D341Med (cell line): ENCODE measurements at regions not wholly inside any gene's neighbourhood (a gene's known extent, or its start where the extent isn't known, plus 50 kb on each side); places are given as distances from the start of the nearest gene placed in this dataset.

Experiments
- DNase-seq: peaks from one replicate; pipeline ENCODE4 v3.0.0; 2012; ENCODE audit warnings: low spot score

DNA sequence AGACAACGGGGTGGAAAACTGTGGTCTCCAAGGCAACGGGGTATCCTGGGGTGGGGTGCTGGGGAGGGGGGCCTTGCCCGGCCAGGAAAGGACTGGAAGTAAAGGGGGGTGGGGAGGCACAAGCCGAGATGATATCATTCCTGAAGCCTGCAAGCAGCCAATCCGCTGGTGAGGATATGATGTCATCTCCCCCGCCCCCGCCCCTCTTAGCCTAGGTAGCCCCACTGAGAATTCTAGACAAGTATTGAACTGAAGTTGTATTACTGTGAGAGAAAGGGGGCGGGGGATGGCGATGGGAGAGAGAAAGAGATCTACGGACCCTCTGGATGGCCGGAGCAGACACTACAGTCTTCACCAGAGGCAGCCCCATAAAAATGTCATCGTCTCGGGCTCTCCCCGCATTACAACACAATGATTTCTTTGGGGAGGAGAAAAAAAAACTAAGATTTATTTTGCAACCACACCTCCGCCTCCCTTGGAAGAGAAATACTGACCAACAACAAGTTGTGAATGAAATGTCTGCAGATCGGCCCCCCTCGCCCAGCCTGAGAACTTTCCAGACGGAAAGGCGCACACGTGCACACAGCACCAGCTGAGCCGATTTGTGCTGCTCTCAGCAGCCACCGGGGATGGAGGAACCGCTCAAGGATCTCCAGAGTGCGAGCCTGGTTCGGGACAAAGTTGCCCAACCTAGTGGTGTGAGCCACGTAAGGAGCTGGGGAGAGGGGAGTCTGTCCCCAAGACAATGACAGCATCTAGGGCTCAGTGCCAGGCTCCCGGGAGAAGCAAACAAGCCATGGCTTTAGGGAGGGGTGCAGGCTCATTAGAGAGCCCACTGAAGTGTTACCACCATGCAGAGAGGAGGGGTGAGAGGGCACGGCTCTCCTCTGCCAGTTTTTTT is 222.1 kb downstream of the SOX9 start:
- DNase-seq = no peak

DNA sequence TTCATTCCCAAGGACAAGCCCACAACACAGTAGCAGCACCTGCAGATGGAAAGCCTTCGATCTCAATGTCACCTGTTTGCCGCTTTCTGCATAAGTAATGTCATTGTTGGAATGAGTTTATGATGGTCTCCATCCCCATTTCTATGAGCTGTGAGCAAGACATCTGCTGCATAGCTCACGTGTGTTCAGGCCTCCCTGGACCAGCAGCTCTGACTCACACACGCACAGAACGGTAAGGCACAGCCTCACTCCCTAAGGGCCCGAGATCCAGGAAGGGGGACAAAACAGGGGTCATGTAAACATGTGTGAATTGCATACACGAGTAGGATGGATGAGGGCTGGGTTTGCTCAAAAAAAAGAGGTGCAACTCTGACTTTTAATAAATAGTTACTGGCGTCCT is 223.1 kb downstream of the SOX9 start:
- no peak for DNase-seq

DNA sequence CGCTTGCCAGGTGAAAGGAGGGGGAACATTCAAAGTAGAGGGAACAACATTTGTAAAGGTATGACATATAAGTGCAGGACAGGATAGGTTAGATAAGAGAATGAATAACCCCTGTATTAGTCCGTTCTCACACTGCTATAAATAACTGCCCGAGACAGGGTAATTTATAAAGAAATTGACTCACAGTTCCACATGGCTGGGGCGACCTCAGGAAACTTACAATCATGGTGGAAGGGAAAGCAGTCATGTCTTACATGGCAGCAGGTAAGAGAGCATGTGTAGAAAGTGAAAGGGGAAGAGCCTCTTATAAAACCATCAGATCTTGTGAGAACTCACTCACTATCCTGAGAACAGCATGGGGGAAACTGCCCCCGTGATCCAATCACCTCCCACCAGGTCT is 223.8 kb downstream of the SOX9 start:
- DNase-seq = no peak

DNA sequence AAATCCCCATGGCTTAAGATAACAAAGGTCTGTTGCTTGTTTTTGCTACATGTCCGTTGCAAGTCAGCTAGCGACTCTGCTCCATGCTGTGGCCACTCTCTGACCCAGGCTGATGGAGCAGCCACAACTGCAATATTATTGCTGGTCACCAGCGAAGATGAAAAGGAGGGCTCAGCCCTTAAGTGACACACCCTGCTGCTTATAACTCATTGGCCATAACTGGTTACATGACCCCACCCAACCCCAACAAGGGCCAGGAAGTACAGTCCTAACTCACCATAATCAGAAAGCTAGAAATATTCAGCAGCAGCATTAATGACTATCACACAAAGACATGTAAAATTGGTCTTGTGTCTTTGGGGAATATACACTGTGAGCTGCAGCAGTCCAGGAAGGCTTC is 224.3 kb downstream of the SOX9 start:
- no peak for DNase-seq

DNA sequence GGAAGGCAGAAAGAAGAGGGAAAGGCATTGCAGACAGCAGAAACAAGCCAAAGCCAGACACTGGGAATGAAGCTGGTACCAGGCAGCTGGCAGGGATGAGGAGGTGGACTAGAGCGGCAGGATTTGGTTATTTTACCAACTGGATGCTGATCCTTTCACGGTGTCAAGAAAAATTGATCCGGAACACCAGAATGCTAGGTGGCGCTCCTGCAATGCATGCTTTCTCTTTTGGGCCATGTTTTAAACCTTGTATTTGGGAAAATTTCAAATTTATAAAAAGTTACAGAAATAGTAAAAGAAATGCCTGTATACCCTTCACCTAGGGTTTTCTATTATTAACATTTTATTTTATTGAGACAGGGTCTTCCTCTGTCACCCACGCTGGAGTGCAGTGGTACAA is 224.7 kb downstream of the SOX9 start:
- no peak for DNase-seq

DNA sequence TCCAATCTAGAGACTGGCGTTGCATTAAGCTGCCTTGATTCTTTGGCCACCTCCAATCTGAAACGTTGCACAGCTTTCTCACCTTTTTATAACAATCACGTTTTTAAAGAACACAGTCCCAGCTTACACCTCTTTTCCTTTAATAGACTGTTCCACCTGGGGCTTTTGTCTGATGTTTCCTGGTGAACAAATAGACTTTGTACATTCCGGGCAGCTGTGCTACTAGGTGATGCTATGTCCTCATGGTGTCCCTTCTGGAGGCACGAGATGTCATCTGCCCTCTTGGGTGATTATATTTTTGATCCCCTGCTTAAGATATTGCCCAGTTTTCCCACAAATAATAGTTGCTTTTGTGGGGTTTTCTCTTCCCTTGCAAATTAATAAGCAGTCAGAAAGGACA is 225.5 kb downstream of the SOX9 start:
- no peak for DNase-seq

DNA sequence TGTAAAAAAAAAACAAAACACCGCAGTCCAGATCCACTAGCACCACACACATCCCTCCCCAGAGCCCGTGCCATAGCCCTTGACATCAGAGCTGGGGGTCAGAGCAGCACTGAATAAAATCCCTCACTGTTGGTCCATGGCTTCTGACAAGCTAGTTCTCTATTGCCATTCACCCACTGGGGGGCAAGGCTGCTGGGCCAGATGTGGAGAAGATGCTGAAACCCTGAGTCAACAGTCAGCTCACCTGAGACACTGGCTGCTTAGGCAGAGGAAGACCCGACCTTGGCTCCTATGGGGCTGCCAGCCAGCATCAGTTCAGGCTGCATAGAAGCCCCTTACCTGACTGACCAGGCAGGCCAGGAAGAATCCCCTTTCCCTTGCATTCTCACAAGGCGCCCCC is 228.2 kb downstream of the SOX9 start:
- DNase-seq = no peak

DNA sequence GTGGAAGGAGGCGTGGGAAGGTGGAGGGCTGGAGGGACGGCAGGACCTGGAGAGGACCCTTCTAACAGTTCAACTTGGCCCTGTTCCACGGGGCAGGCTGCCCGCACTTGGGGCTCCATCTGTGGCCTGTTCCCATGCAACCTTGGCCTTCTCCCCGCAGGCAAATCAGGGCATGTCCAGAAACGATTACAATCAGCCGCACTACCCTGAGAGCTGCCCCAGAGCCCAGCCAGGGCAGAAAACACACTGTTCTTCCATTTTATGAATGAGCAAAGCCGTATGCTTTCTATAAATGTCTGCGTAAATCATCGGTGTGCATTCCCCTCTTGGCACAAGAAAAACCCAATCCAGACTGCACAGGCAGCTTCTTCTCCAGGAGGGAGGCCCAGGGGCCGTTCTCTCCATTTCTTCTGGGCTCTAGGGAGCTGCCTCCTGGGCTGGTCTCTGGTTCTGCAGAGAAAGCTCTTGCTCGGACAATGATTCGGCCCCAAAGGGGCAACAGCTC is 228.7 kb downstream of the SOX9 start:
- DNase-seq = no peak

DNA sequence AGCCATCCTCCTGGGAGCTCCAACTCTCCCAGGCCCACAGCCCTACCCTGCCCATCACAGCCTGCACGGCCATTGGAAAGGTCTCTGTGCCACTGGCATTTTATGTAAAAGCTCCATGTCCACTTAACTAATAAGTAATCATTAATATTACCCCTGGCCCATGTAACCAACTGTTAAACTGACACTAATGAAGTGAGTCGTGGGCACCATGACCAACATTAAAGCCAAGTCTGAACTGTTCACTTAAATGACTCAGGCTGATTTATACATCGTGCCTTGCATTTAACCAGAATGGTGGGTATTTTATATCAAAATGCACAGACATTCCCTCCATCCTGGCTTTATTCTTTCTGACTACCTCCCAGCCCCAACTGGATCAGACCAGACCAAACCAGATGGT is 229.3 kb downstream of the SOX9 start:
- no peak for DNase-seq

DNA sequence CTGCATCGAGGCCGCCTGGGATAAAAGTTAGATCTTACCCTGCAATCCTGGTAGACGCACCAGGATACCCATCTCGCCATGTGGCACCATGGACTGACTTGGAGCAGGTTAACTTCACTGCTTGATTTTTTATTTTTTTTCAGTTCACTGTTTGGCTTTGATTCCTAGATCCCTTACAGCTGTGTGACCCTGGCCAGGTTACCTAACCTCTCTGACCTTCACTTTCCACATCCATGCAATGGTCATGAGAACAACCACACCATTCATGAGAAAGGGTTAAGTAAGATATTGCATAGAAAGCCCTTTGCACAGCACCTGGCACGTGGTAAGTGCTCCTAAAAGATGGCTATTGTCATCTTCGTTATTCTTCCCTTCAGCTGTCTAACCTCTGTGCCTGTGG is 230.5 kb downstream of the SOX9 start:
- DNase-seq = no peak

DNA sequence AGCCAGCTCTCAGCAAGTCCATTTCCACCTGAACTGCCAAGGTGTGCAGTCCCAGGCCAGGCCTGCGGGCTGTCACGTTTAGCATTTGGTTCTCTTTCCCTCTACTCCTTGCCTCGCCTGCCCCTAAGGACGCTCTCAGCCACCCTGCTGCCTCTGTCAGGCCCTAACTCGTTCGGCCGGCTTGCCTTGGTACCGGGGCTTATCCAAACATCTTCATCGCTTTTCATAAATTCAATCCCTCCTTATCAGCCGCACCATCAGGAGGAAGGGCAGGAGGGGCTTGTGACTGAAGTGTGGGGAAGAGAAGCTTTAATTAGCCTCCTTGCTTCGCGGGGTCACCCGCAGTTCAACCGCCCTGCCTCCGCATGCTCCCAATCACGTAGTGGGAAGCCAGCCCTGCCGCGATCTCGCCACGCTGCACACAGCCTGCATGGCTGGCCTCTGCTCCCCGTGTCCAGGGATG is 231.1 kb downstream of the SOX9 start:
- no peak for DNase-seq

DNA sequence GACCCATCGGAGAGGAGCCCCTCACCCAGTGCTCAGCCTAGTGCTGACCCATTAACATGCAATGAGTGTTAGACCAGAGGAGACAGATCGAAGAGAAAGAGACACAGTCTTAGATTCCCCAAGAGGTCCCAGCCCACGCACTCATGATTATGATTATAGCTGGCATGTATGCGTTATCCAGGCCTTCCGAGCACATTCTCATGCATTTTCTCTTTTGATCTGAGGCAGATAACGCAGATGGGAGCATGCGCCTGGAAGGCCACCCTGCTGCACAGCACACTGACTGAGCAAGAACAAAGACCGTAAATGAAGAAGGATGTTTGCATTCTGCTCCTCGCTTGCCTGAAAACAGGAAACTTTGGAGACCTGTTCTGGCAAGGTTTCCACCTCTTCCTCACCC is 232.7 kb downstream of the SOX9 start:
- DNase-seq = no peak

DNA sequence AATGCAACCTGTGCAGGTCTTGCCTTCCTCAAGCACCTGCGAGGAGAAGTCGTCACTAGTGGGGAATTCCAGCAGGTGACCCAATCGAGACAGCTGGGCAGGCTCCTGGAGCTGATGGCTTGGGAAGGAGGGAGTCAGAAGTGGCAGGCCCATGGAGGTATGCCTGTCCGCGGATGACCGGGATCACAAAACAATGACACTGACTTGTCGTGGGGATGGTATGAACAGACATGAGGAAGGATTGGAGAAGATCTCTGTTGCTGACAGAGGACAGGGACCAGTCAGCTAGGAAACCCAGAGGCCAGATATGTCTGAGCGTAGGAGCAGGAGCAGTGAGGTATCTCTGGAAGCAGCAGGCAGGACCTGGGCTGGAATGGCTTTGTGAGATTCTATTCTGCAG is 233.3 kb downstream of the SOX9 start:
- DNase-seq = no peak

DNA sequence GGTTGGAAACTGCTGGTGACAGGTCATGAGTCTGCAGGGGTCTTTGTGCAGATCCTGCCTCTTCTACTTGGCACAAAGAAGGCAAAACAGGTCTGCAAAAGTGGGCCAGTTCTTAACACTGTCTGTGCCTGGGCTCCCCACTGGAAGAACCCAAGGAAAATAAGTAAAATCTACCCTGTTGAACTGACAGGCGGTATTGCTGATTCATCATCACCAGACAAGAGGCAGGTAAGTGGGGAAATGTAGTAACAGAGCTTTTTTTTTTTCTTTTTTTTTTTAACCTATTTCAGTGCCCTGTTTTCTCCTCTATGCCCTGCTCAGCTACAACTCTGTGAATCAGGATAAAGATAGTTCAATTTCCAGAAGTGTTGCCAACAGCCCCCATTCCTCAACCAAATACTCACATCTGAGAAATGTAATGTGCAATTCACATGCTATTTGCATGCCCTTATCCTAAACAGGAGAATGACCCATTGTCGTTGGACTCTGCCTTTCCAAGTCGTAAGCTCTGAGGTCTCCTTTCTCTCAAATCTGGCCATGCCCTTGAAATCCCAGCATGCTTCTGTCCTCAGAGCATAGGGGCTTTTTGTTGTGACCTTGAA is 237.0 kb downstream of the SOX9 start:
- DNase-seq = no peak

DNA sequence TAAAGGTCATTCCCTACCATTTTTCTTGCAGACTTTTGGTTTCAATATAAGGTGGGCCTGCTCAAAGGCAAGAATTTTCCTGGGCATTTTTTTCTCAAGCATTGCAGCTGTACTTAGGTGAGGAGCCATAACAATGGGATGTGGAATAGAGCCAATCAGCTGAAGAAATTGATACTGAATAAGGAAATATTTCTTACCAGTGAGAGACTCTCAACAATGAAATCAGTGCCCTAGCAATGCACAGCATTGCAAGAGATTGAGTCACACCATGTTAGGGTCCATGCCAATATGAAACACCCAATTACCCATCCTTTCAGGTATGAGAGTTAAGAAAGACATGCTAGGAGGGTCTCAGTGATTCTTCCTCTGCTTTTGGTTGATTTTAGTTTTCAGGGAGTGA is 237.6 kb downstream of the SOX9 start:
- no peak for DNase-seq

DNA sequence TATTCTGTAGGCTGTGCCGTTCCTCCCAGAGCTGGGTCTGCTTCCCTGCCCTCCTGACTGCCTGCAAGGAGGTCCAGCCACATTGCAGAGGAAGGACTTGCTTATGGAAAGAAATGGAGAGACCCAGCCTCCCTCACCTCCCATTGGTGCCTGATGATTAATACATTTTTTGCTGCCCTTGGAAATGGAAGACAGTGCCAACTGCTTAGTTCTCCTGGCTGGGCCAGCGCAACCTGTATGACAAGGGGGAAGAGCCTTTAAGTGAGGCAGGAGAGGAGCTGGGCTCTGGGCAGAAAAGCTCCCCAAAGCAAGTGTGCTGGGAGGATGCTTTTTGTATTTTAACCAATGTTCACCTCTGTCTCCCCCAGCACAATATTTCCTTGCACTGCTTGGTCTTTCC is 238.5 kb downstream of the SOX9 start:
- no peak for DNase-seq

DNA sequence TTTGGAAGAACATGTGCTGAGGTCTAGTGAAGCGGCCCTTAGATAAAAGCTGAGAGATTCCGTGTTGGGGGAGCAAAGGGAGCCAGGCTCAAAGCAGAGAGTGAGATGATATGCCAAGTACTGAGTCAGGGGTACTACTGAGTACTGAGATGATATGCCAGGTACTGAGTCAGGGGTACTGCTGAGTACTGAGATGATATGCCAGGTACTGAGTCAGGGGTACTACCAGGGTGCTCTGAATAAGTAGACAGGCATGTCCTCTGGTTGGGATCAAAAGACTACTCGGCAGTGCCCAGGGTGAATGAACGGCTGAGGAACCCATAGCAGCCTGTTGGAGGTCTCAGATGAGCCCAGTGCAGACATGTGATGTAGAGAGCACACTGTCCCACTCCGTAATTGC is 239.0 kb downstream of the SOX9 start:
- DNase-seq = no peak

DNA sequence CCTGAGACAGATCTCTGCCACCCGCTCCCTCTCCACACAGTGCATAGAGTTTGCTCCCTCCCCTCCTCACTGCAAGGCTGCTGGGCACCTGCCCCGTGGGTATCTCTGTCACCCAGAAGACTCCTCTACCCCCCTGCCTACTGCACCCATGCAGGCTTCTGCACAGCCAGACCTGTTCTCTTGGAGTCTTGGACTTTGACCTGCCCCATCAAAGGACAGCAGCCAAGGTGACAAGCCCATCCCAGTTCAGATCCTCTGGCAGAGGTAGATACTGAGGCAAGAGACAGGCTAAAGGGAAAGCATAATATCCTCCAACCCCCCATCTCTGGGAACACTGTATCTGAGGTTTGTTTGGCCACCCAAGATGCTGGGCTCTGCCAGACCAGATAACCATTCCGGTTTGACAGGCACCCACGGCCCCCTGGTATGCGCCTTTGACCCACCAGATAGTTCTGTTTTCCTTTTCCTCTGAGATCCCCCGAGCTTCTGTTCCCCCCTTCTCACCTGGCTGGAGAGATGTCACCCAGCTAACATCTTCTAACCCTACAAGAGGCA is 239.6 kb downstream of the SOX9 start:
- DNase-seq = no peak

DNA sequence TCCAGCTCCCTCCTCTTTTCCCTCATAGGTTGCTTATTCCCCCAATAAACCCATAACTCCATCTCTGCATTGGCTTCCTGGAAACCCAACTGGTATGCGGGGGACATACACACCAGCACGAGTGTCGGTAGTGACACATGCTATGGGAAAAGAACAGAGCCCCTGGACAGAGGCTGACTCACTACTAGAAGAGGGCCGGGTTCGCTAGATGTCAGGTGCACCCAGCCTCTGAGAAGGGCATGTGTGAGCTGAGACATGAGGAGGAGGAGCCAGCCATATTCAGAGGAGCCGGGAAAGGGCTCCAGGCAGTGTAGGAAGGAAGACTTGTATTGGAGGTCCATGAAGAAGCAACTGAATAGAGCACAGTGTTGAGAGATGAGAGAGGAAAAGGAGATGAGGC is 241.1 kb downstream of the SOX9 start:
- no peak for DNase-seq

DNA sequence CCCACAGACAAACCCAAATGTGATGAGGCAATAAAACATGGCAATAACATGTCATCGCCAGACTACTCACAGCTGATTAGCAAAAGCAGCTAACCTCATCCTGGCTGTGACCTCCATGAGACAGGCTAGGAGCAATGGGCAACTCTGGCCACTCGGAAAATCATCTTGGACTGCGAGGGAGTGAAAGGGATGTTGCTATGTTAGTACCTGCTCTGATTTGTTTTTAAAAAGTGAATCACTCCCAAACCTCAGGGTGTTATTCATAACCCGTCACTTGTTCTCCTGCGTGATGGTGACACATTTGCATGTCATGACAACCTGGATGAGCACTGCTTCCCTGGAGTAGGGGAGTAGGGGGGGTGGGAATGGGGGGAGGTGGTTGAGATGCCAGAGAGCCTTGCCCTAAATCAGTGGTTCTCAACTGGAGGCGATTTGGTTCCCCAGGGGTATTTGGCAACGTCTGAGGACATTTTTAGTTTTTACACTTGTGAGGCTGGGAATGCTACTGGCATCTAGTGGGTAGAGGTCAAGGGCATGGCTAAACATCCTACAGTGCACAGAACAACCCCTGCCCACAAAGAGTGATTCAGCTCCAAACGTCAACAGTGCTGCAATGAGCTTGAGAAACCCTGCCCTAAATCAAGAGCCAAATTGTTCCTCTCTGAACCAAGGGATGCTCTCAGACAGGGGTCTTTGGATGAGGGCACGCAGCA is 241.7 kb downstream of the SOX9 start:
- no peak for DNase-seq

DNA sequence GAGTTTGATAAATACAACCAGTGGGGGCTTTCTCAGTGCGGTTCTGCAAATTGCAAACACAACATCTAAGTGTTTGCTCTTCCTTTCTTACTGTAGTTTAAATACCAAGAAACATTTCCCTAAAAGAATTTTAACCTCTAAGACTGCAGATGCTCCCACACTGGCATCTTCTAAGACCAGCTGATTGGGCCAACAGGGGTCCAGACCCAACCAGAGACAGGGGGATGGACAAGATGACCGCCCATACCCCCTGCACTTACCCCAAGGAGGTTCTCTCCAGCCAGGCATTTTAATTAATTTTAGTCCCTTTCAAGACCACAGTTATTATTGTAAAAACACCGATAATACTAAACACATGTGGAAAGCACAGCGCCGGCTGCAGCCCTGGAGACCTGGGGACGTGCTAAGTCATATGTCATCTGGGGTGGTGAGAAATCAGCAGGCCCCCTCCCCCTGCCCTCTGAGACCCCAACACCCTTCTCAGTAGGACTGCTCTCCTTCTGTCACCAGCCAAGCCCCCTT is 242.3 kb downstream of the SOX9 start:
- no peak for DNase-seq

DNA sequence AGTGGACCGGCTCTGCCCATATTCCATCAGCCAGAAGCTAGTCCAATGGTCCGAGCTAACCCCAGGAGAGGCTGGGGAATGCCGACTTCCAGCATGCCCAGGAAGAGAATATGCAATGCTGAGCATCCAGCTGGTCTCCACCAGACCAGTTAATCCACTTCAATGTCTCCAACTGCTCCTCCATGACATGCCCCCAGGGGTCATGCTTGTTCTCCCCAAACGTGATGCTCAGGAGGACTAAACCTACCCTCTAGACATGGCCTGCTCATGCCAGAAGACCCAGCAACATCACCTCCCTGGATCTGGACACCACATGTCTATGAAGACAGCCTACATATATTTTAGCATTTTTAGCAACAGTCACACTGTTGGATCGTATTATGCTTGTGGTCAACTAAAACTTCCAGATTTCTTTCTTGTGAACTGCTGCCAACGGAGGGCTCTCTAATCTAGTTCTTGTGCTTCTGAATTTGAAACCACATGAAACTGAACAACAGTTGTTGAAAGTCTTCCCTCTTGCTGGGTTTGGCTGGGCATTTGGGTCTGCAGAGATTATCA is 245.1 kb downstream of the SOX9 start:
- DNase-seq = no peak
